ENCODE measurements at regions not wholly inside any gene's neighbourhood (a gene's known extent, or its start where the extent isn't known, plus 50 kb on each side); places are given as distances from the start of the nearest gene placed in this dataset.
A peak's percentile ranks its signal among the peaks of the same experiment; 100 is the strongest.

- no peak for DNase-seq
Measured at GRCh38 chr9:28031521-28032267, 458.4 kb upstream of the C9orf72 start.

- no peak for DNase-seq
Measured at GRCh38 chr9:28032268-28032590, 458.9 kb upstream of the C9orf72 start.

- DNase-seq: no peak
Measured at GRCh38 chr9:28034242-28034641, 461.0 kb upstream of the C9orf72 start.

DNA sequence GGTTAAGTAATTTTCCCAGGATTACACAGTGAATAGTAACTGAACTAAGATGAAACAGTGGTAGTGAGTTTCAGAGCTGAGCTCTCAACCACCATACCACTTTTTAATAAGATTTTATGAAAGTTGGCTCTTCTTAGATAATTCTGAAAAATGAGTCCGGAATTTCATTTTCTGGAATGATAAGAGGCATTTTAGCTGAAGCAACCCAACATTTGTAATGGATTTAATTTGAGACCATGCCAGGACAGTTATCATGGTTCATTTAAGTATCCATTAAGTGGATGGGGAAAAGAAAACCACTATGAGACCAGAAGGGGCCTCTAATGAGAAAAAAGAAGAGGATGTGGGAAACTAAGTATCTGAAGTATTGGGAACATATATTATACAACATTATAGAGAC, 464.7 kb upstream of the C9orf72 start:
- DNase-seq: no peak

DNA sequence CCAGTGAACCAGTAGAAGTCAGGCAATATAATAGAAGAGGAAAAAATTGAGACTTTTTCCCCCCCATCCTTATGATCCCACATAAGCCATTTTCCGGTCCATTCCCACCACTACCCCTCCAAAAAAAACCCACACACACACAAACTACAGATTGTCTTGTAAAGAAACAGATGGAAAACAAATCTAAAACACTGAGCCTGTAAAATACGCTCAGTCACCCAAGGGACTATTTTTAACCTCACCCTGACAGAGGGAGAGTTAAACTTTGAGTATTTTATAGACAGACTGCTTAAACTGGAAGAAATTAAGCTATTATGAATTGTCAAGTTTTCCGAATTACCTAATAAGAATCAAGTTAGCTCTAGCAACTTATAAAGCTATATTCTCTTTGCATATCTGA, 471.8 kb upstream of the C9orf72 start:
- no peak for DNase-seq

DNA sequence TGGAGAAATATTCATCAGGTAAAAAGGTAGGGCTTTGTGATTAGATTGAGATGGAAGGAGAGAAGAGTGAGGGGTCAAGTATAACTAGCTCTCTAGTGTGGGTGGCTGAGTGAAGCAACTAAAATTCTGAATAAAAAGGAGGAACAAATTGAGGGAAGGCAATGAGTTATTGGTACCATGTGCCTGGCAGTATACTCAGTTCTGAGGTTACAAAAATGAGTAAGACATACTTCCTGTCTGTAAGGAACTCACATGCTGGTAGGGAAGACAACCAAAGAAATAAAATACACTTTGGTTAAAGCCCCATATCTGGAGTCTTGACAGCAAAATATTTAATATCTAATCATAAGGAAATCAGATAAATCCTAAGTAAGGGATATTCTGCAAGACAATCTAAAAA, 476.8 kb upstream of the C9orf72 start:
- DNase-seq: no peak

DNA sequence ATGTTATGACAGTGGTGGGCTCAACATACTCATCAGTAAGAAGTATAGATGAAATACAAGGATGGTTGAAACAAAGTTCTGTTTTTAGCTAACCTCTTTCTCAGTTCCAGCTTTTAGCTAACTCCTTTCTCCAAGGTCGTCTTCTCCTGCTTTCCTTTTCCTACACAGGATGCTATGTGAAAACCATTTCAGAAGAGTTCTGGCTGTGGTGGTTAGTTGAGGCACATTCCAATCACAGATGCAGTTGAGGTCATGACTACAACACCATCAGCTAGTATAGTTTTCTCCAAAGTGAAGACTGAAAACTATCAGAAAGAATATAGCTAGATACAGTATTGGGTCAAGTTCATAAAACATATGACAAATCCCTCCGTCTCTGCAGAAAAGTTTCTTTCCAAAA, 477.7 kb upstream of the C9orf72 start:
- no peak for DNase-seq

- DNase-seq: no peak
Measured at GRCh38 chr9:28051559-28052503, 478.6 kb upstream of the C9orf72 start.

- no peak for DNase-seq
Measured at GRCh38 chr9:28053096-28053777, 480.0 kb upstream of the C9orf72 start.

GRCh38 chr9:28056006-28056405, 482.7 kb upstream of the C9orf72 start:
- DNase-seq: no peak

- DNase-seq: no peak
Measured at GRCh38 chr9:28056466-28056865, 483.2 kb upstream of the C9orf72 start.

DNA sequence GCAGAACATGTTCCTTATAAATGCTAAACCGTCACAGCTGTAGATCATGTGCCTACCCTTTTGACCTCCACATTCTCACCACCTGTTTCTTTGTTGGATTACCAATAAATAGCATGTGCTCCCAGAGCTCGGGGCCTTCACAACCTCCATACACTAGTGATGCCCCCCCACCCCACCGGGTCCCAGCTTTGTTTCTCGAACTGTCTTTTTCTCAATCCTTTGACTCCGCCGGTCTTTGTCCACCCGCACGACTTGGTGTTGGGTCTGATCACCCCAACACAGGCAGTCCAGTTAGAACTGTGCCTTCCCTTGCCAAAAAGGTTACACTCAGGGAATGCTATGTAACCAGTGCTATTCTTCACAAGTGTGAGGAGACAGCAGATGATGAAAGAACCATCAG, 485.9 kb upstream of the C9orf72 start:
- no peak for DNase-seq

GRCh38 chr9:28064241-28064815, 491.0 kb upstream of the C9orf72 start:
- DNase-seq: no peak

DNA sequence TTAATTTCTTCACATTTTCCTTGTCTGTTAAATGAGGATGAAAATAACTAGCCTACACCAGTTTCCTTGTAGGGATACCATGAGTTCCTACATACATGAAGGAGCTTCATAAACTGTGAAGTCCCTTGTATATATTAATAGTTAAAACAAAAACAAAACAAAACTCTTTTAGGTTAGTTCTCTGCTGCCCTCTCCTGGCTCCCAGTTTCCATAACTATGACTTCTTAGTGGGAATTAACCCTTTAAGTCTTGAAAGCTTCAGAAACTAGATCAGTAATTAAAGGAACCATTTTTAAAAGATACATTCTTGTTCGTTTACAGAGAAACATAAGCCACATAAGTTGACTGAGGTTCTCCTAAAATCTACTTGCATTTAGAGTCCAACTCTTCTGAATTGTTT, 500.0 kb upstream of the C9orf72 start:
- DNase-seq: peak; percentile 49

GRCh38 chr9:28079677-28080076, 506.4 kb upstream of the C9orf72 start:
- no peak for DNase-seq

GRCh38 chr9:28082671-28083070, 509.4 kb upstream of the C9orf72 start:
- DNase-seq: no peak

DNA sequence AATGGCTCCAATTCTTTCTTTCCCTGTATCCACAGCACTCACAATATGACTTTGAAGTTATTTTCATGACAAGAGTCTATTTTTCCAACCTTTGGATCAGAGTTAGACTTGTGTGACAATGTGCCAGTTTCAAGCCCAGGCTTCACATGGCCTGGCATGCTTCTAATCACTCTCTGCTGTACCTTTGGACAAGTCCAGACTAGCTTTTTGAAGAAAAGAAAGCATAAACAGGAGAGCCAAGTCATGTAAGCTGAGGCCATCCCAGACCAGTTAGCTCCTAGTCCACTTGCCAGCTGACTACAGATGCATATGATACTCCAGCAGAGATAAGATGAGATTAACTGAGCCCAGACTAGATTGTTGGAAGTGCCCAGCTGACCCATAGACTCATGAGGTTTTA, 513.6 kb upstream of the C9orf72 start:
- no peak for DNase-seq

DNA sequence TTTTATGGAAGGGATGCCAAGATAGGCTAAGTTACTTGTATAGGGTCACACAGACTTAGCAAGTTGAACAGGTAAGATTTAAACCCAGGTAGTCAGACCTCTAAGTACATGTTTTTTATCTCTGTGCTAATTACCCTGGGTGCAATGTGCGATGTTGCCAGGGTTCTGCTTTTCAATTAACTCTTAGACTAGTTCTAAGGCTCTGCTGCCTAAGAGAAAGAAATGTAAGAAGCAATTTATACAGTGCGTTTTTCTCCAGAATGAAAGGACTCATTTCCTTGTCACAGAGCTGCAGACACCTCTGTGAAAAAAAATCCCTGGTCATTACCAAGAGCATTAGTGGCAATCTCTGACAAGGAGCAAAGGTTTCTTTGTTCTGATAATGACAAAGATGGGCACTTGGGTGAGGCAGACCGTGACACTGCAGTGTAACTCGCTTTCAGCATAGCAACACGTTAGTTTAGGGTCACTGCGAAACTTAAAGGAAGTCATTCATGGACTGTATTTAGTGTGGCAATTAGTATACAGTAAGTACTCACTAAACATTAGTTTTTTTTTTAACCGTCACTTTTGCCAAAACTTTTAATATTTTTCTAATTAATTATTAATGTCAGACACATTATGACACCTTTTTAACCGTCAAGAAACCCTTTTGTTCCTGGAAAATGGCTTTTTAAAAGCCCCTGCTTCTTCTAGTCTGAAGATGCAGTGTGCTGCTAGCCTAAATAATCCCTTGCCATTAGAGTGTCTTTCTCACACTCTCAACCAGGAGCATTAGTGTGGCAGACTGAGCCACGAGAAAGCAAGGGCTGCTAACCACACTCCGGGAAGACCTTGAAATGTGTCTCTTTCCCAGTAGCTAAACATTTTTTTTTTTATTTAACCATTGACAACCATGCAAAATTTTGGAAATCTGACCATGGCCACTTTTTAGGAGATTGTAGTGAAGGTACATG, 520.0 kb upstream of the C9orf72 start:
- DNase-seq: no peak

- no peak for DNase-seq
Measured at GRCh38 chr9:28101509-28101908, 528.2 kb upstream of the C9orf72 start.

DNA sequence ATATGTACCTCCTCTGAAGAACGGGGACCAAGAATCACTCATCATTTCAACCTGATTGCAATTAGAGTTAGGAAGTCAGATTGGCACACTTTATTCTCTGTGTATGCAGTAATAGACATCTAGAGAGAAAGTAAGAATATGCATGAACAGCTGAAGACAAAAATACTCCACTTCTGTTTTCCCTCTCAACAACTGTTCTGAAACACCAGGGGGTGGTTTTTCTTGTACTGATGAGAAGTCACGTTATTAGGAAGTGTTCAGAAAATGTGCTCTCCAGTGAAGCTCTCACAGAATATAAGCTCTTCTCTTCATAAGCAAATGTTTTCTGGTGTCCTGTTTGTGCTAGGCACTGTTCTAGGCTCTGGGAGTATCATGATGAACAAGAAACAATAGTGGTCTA, 531.7 kb upstream of the C9orf72 start:
- no peak for DNase-seq

GRCh38 chr9:28120184-28120583, 546.9 kb upstream of the C9orf72 start:
- no peak for DNase-seq

- no peak for DNase-seq
Measured at GRCh38 chr9:28120626-28121025, 547.3 kb upstream of the C9orf72 start.
